Endothelial cell (in vitro differentiated cells): ENCODE measurements at regions not wholly inside any gene's neighbourhood (a gene's known extent, or its start where the extent isn't known, plus 50 kb on each side); places are given as distances from the start of the nearest gene placed in this dataset.

Experiments used
- DNase-seq: peaks from one replicate; pipeline ENCODE4 v3.0.0; 2021; ENCODE audit warnings: low spot score
- H3K27ac Mint-ChIP-seq: one replicate; pipeline ENCODE4 v1.8.0; 2021; ENCODE audit warnings: mixed read lengths, inconsistent platforms; ENCODE audit not compliant: unreplicated experiment
- H3K27me3 Mint-ChIP-seq: one replicate; pipeline ENCODE4 v1.8.0; 2021; ENCODE audit warnings: mild to moderate bottlenecking, moderate library complexity, mixed read lengths, inconsistent platforms; ENCODE audit not compliant: unreplicated experiment
- H3K36me3 Mint-ChIP-seq: one replicate; pipeline ENCODE4 v1.8.0; 2021; ENCODE audit warnings: mild to moderate bottlenecking, low read depth, mixed read lengths, inconsistent platforms; ENCODE audit not compliant: unreplicated experiment
- H3K4me1 Mint-ChIP-seq: one replicate; pipeline ENCODE4 v1.8.0; 2021; ENCODE audit warnings: mild to moderate bottlenecking, mixed read lengths, inconsistent platforms; ENCODE audit not compliant: unreplicated experiment
- H3K4me3 Mint-ChIP-seq: one replicate; pipeline ENCODE4 v1.8.0; 2021; ENCODE audit warnings: mild to moderate bottlenecking, mixed read lengths, inconsistent platforms; ENCODE audit not compliant: unreplicated experiment
- H3K9me3 Mint-ChIP-seq: one replicate; pipeline ENCODE4 v1.8.0; 2021; ENCODE audit warnings: mixed read lengths, inconsistent platforms; ENCODE audit not compliant: unreplicated experiment
- TF ChIP-seq, protein P1 (sequence below): fragments of 200-600 bp; sonication (generic); IDR thresholded peaks from one replicate; pipeline ENCODE4 v1.5.0; 2021; ENCODE audit warnings: antibody characterized with exemption; ENCODE audit not compliant: unreplicated experiment

DNA sequence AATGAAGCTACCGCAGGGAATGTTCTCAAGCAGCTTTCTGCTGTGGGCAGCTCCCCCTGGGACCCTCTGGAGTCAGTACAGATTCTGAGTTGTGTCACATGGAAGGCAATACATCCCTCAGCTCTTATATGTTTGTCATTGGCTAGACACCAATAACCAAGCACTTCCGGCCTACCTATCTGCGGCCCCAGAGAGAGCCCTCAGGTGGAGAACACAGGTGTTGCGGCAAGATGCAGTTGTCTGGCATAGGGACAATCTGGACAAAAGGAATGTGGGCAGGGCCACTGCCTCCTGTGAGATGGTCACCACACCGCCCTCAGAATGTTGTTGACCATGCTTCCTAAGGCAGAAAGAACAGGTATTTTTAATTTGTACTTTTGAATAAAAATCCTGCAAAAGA lies 118.7 kb downstream of the BRMS1L start:
- Mint-ChIP-seq H3K36me3 (peaks cover 4% of the 10 kb centered on the region), H3K27ac (no peak overlapping the region), H3K9me3 (no peaks in the 10 kb centered on the region), H3K4me1 (no peaks in the 10 kb centered on the region), H3K27me3 (peaks cover 3% of the 10 kb centered on the region), H3K4me3 (no peak overlapping the region)
- peak; percentile 13 for DNase-seq
- TF ChIP-seq, protein P1, sequence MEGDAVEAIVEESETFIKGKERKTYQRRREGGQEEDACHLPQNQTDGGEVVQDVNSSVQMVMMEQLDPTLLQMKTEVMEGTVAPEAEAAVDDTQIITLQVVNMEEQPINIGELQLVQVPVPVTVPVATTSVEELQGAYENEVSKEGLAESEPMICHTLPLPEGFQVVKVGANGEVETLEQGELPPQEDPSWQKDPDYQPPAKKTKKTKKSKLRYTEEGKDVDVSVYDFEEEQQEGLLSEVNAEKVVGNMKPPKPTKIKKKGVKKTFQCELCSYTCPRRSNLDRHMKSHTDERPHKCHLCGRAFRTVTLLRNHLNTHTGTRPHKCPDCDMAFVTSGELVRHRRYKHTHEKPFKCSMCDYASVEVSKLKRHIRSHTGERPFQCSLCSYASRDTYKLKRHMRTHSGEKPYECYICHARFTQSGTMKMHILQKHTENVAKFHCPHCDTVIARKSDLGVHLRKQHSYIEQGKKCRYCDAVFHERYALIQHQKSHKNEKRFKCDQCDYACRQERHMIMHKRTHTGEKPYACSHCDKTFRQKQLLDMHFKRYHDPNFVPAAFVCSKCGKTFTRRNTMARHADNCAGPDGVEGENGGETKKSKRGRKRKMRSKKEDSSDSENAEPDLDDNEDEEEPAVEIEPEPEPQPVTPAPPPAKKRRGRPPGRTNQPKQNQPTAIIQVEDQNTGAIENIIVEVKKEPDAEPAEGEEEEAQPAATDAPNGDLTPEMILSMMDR: peak; percentile 16

DNA sequence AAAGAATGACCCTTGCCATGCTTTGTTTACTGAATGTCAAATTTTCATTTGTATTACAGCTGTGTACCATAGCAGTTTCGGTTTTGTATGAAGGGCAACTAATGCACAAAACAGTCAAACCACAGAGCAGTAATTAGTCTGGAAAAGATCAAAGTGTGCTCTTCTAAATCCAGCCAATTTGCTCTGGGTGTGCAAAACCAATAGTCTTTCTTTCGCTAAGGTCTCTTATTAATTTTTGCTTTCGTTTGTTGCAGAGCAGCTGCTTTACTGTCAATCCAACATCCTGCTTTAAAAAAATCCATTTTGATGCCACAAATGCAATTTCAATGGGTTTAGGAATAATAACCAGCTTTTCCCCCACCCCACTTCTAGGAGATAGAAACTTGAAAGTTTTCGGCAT lies 114.2 kb downstream of the BRMS1L start:
- no peaks in the 10 kb centered on the region for H3K27me3 Mint-ChIP-seq
- H3K36me3 Mint-ChIP-seq: no peaks in the 10 kb centered on the region
- H3K4me3 Mint-ChIP-seq: no peak overlapping the region
- TF ChIP-seq, protein P1: no peak
- no peaks in the 10 kb centered on the region for H3K9me3 Mint-ChIP-seq
- DNase-seq: no peak
- H3K4me1 Mint-ChIP-seq: no peaks in the 10 kb centered on the region
- H3K27ac Mint-ChIP-seq: no peak overlapping the region

DNA sequence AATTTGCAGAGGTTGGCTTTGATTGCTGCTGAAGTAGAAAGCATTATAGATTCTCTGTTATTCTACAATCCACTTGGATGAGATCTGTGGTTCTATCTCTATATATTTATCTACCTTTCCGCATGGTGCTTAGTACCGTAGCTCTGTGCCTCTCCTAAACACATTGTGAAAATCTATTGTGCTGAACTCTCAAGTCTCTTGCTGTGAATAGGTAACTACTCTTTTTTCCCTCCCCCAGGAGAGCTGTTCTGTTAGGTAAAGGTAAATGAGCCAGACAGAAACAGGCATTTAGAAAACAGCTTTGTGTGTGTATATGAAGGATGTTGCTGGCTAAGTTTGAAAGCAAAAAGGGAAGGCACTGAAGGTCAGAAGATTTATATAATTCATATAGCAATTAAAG lies 112.6 kb downstream of the BRMS1L start:
- no peak overlapping the region for H3K27ac Mint-ChIP-seq
- no peaks in the 10 kb centered on the region for H3K4me1 Mint-ChIP-seq
- no peak for DNase-seq
- H3K9me3 Mint-ChIP-seq: no peaks in the 10 kb centered on the region
- no peaks in the 10 kb centered on the region for H3K36me3 Mint-ChIP-seq
- no peaks in the 10 kb centered on the region for H3K27me3 Mint-ChIP-seq
- TF ChIP-seq, protein P1: no peak
- H3K4me3 Mint-ChIP-seq: no peak overlapping the region

DNA sequence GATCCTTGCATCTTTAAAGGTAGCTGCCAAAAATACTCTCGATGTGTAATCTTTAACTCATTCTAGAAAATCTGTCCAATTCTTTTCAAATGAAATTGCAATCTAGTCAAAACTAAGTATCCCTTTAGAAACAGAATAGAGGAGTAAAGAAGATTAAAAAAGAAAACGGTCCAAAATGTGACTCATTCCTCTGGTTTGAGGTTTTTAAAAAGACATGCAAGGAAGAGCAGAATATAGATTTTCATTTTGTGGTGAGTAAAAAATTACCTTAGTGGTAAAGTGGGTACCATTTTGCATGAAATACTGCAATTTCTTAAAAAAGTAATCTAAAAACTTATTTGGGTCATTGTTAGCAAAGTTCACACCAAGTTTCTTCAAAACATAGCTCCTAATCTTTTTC lies 108.4 kb downstream of the BRMS1L start:
- no peaks in the 10 kb centered on the region for H3K27me3 Mint-ChIP-seq
- TF ChIP-seq, protein P1: no peak
- no peaks in the 10 kb centered on the region for H3K4me1 Mint-ChIP-seq
- H3K4me3 Mint-ChIP-seq: no peak overlapping the region
- DNase-seq: no peak
- H3K27ac Mint-ChIP-seq: no peak overlapping the region
- H3K36me3 Mint-ChIP-seq: no peaks in the 10 kb centered on the region
- H3K9me3 Mint-ChIP-seq: no peaks in the 10 kb centered on the region

DNA sequence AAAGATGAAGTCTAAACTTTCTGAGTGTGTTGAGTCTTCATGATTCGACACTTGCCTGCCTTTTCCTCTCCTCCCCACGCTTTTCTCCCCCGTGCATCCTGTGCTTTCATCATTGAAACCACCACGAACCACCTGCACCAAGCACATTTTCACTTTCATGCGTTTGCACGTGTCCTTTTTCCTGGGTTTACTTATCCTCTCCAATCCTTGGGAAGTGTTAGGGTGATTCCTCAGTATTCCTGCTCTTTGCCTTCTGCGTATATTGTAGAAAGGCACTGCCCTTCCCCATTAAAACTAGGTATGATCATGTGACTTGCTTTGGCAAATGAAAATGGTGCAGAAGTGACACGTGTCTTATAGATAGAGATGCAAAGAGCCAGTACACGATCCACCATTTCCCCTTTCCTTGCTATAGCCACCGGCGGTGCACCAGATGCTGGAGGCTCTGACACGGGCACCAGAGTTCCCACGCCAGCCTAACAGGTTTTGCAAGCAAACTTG lies 106.6 kb downstream of the BRMS1L start:
- Mint-ChIP-seq H3K4me1 (no peaks in the 10 kb centered on the region), H3K27me3 (no peaks in the 10 kb centered on the region), H3K36me3 (no peaks in the 10 kb centered on the region), H3K9me3 (no peaks in the 10 kb centered on the region), H3K27ac (no peak overlapping the region), H3K4me3 (no peak overlapping the region)
- DNase-seq: no peak
- TF ChIP-seq, protein P1: no peak
